ENCODE measurements at regions not wholly inside any gene's neighbourhood (a gene's known extent, or its start where the extent isn't known, plus 50 kb on each side); places are given as distances from the start of the nearest gene placed in this dataset.

- no peaks in the 10 kb centered on the region for H3K9me3 ChIP-seq (ENCODE audit: control insufficient read depth, low read depth, low read length)
- no peaks in the 10 kb centered on the region for H4K20me1 ChIP-seq (ENCODE audit: control insufficient read depth, extremely low read depth, insufficient read depth, low read length)
- dilution Hi-C loops (cut with MboI; ENCODE audit: extremely low pct_ligation_motif_present, low sequenced_read_pairs), result no loop called here
- no peaks in the 10 kb centered on the region for H3K27me3 ChIP-seq (ENCODE audit: control insufficient read depth, extremely low read depth, insufficient read depth, low read length)
- no peak for TF ChIP-seq EZH2 (IDR thresholded peaks at IDR 0.05; ENCODE audit: low read length)
- TF ChIP-seq CTCF (optimal IDR thresholded peaks at IDR 0.05 in 1 of 3, IDR thresholded peaks at IDR 0.05 in 1 of 3, conservative IDR thresholded peaks at IDR 0.05 in 1 of 3; ENCODE audit: extremely low read depth in 1 of 3, insufficient read depth in 2 of 3, low read length in 3 of 3), result no peak
- no peaks in the 10 kb centered on the region for H3K79me2 ChIP-seq (ENCODE audit: control insufficient read depth, insufficient read depth, low read length)
- H3K27ac ChIP-seq (ENCODE audit: control insufficient read depth, insufficient read depth, low read length), result no peak overlapping the region
- no peaks in the 10 kb centered on the region for H3K9me1 ChIP-seq (ENCODE audit: control insufficient read depth, extremely low read depth, insufficient read depth, low read length)
- no peak overlapping the region for H3K9ac ChIP-seq (ENCODE audit: control insufficient read depth, extremely low read depth, insufficient read depth, low read length)
- no peak overlapping the region for H3K4me2 ChIP-seq (ENCODE audit: control insufficient read depth, extremely low read depth, insufficient read depth, low read depth, low read length)
- H2AFZ ChIP-seq (ENCODE audit: control insufficient read depth, low read length), result no peak overlapping the region
- H3K36me3 ChIP-seq (ENCODE audit: control insufficient read depth in 2 of 2, extremely low read depth in 1 of 2, insufficient read depth in 2 of 2, low read length in 2 of 2), result no peaks in the 10 kb centered on the region
- no peak overlapping the region for H3K4me3 ChIP-seq (ENCODE audit: control insufficient read depth in 2 of 3, extremely low read depth in 1 of 3, insufficient read depth in 2 of 3, low read depth in 1 of 3, low read length in 3 of 3)
- no peaks in the 10 kb centered on the region for H3K4me1 ChIP-seq (ENCODE audit: control insufficient read depth, extremely low read depth, insufficient read depth, low read length)
- no peak for DNase-seq (ENCODE audit: low read depth, low spot score)
- FAIRE-seq, result no peak
Observed at GRCh38 chr6:120282005-120282404, 932.4 kb upstream of the MAN1A1 start.

DNA sequence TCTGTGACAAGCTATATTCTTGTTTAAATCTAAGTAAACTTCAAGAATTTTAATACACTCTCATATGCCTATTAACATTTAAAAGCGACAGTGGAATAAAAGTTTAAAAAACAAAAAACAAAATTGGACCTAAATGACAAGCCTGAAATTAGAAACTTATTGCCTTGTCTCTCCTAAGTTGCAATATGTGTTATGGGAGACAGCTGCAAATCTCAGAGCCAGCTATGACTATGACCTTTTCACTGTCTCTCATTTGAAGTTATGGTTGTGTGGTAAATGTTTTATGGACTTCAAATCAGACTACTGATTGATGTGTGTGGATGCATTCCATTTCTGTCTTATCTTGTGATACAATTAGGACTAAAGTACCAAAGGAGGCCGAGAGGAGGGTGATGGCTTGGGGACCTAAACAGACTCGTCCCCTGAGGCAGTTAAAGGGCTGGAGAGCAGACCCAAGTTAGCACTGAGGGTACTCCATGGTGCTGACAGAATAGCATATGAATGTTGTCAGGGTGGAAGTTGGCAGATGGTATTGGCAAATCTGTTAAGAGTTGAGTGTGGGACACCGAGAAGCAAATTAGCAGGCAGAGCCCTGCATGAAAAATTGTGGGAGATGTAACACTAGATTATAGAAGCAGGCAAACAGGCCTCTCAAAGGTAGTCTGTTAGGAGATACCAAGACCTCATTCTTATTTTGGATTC lies 930.1 kb upstream of the MAN1A1 start:
- no peaks in the 10 kb centered on the region for H3K36me3 ChIP-seq (ENCODE audit: control insufficient read depth in 2 of 2, extremely low read depth in 1 of 2, insufficient read depth in 2 of 2, low read length in 2 of 2)
- H4K20me1 ChIP-seq (ENCODE audit: control insufficient read depth, extremely low read depth, insufficient read depth, low read length), result no peaks in the 10 kb centered on the region
- H3K9me3 ChIP-seq (ENCODE audit: control insufficient read depth, low read depth, low read length), result no peaks in the 10 kb centered on the region
- H3K27me3 ChIP-seq (ENCODE audit: control insufficient read depth, extremely low read depth, insufficient read depth, low read length), result no peaks in the 10 kb centered on the region
- no peak overlapping the region for H3K9ac ChIP-seq (ENCODE audit: control insufficient read depth, extremely low read depth, insufficient read depth, low read length)
- H2AFZ ChIP-seq (ENCODE audit: control insufficient read depth, low read length), result no peak overlapping the region
- H3K79me2 ChIP-seq (ENCODE audit: control insufficient read depth, insufficient read depth, low read length), result no peaks in the 10 kb centered on the region
- no peak overlapping the region for H3K27ac ChIP-seq (ENCODE audit: control insufficient read depth, insufficient read depth, low read length)
- dilution Hi-C loops (cut with MboI; ENCODE audit: extremely low pct_ligation_motif_present, low sequenced_read_pairs), result no loop called here
- FAIRE-seq (no peak), DNase-seq (ENCODE audit: low read depth, low spot score) (no peak)
- no peaks in the 10 kb centered on the region for H3K4me1 ChIP-seq (ENCODE audit: control insufficient read depth, extremely low read depth, insufficient read depth, low read length)
- no peaks in the 10 kb centered on the region for H3K9me1 ChIP-seq (ENCODE audit: control insufficient read depth, extremely low read depth, insufficient read depth, low read length)
- no peak for TF ChIP-seq CTCF (optimal IDR thresholded peaks at IDR 0.05 in 1 of 3, IDR thresholded peaks at IDR 0.05 in 1 of 3, conservative IDR thresholded peaks at IDR 0.05 in 1 of 3; ENCODE audit: extremely low read depth in 1 of 3, insufficient read depth in 2 of 3, low read length in 3 of 3)
- TF ChIP-seq EZH2 (IDR thresholded peaks at IDR 0.05; ENCODE audit: low read length), result no peak
- no peak overlapping the region for H3K4me3 ChIP-seq (ENCODE audit: control insufficient read depth in 2 of 3, extremely low read depth in 1 of 3, insufficient read depth in 2 of 3, low read depth in 1 of 3, low read length in 3 of 3)
- H3K4me2 ChIP-seq (ENCODE audit: control insufficient read depth, extremely low read depth, insufficient read depth, low read depth, low read length), result no peak overlapping the region

Data from keratinocyte (primary cell).